A549 (cell line): ENCODE measurements at regions not wholly inside any gene's neighbourhood (a gene's known extent, or its start where the extent isn't known, plus 50 kb on each side); places are given as distances from the start of the nearest gene placed in this dataset.

Experiments used
- MAFK ChIP-seq: fragments of 450-650 bp; IDR thresholded peaks from 2 replicates; pipeline ENCODE4 v1.6.1; 2014; ENCODE audit not compliant: partially characterized antibody
- NFE2L2 ChIP-seq: fragments of 150-350 bp; conservative IDR thresholded peaks from 2 replicates; pipeline ENCODE4 v1.6.1; 2014; ENCODE audit warnings: low read length
- POLR2A ChIP-seq: IDR thresholded peaks from 2 replicates; pipeline ENCODE4 v1.6.1; 2012; ENCODE audit warnings: mild to moderate bottlenecking, low read length
- TF ChIP-seq, protein P1 (sequence below): fragments of >200 bp; sonication (Bioruptor Twin); formaldehyde crosslinking; IDR thresholded peaks from 3 replicates; pipeline ENCODE4 v1.5.1; 2016

DNA sequence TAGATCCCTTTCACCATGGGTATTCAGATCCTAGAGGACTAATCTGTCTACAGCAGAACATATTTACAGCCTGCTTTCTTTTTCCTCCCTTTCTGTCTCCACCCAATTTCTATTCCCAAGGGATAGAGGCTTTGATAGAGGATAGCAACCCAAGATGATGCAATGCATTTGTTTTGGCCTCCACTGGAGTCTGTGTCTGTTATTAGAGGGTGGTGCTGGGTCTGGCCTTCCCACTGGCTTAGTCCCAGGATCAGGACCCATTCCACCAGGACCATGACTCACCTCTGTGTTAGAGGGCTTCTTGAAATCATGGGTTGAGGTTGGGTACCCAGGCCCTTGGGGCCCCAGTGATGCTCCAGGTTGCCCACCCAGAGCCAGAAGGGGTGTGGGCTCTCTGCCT, 239.7 kb upstream of the TNP1 start:
- TF ChIP-seq, protein P1, sequence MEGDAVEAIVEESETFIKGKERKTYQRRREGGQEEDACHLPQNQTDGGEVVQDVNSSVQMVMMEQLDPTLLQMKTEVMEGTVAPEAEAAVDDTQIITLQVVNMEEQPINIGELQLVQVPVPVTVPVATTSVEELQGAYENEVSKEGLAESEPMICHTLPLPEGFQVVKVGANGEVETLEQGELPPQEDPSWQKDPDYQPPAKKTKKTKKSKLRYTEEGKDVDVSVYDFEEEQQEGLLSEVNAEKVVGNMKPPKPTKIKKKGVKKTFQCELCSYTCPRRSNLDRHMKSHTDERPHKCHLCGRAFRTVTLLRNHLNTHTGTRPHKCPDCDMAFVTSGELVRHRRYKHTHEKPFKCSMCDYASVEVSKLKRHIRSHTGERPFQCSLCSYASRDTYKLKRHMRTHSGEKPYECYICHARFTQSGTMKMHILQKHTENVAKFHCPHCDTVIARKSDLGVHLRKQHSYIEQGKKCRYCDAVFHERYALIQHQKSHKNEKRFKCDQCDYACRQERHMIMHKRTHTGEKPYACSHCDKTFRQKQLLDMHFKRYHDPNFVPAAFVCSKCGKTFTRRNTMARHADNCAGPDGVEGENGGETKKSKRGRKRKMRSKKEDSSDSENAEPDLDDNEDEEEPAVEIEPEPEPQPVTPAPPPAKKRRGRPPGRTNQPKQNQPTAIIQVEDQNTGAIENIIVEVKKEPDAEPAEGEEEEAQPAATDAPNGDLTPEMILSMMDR: no peak
- no peak for TF ChIP-seq POLR2A
- no peak for TF ChIP-seq NFE2L2
- no peak for TF ChIP-seq MAFK
